HT1080 (cell line): ENCODE measurements at regions not wholly inside any gene's neighbourhood (a gene's known extent, or its start where the extent isn't known, plus 50 kb on each side); places are given as distances from the start of the nearest gene placed in this dataset.
A peak's percentile ranks its signal among the peaks of the same experiment; 100 is the strongest.

ENCODE experiments used
- DNase-seq: peaks from one replicate; pipeline ENCODE4 v3.0.0-alpha.2; 2015; ENCODE audit warnings: low read depth

GRCh38 chr2:118698564-118698963 lies 148.9 kb downstream of the EN1 start:
- no peak for DNase-seq

GRCh38 chr2:118697781-118698180 lies 149.7 kb downstream of the EN1 start:
- no peak for DNase-seq

- DNase-seq = no peak
Observed at GRCh38 chr2:118696786-118697465, 150.5 kb downstream of the EN1 start.

- DNase-seq = no peak
Observed at GRCh38 chr2:118693287-118693822, 154.1 kb downstream of the EN1 start.

- no peak for DNase-seq
Observed at GRCh38 chr2:118689874-118690273, 157.6 kb downstream of the EN1 start.

- peak; percentile 26 for DNase-seq
Observed at GRCh38 chr2:118689456-118689855, 158.0 kb downstream of the EN1 start.

- no peak for DNase-seq
Observed at GRCh38 chr2:118689033-118689432, 158.4 kb downstream of the EN1 start.

- DNase-seq = no peak
Observed at GRCh38 chr2:118687698-118688097, 159.8 kb downstream of the EN1 start.

- no peak for DNase-seq
Observed at GRCh38 chr2:118687192-118687591, 160.3 kb downstream of the EN1 start.

- DNase-seq = no peak
Observed at GRCh38 chr2:118686346-118686745, 161.1 kb downstream of the EN1 start.

- DNase-seq = no peak
Observed at GRCh38 chr2:118683460-118683859, 164.0 kb downstream of the EN1 start.

- no peak for DNase-seq
Observed at GRCh38 chr2:118678985-118679384, 168.5 kb downstream of the EN1 start.

- no peak for DNase-seq
Observed at GRCh38 chr2:118677546-118677945, 169.9 kb downstream of the EN1 start.

- DNase-seq = no peak
Observed at GRCh38 chr2:118675531-118675930, 171.9 kb downstream of the EN1 start.

- DNase-seq = peak; percentile 33
Observed at GRCh38 chr2:118672571-118673158, 174.8 kb downstream of the EN1 start.

GRCh38 chr2:118671701-118672454 lies 175.6 kb downstream of the EN1 start:
- no peak for DNase-seq

GRCh38 chr2:118670838-118671237 lies 176.6 kb downstream of the EN1 start:
- DNase-seq = no peak

- no peak for DNase-seq
Observed at GRCh38 chr2:118670276-118670675, 177.2 kb downstream of the EN1 start.

- no peak for DNase-seq
Observed at GRCh38 chr2:118669654-118670053, 177.8 kb downstream of the EN1 start.

- peak; percentile 93 for DNase-seq
Observed at GRCh38 chr2:118668431-118669424, 178.7 kb downstream of the EN1 start.

GRCh38 chr2:118667964-118668363 lies 179.5 kb downstream of the EN1 start:
- DNase-seq = peak; percentile 17
